HG03457 (cell line): ENCODE measurements at regions not wholly inside any gene's neighbourhood (a gene's known extent, or its start where the extent isn't known, plus 50 kb on each side); places are given as distances from the start of the nearest gene placed in this dataset.
"Not testable (repeated sequence)": the region's sequence is repeated elsewhere in the genome, so short reads cannot be mapped to it uniquely, and the experiment has no call there.

Experiments used
- ATAC-seq: cut with Tn5 transposase; IDR thresholded peaks from one replicate; pipeline ENCODE4 v1.9.1; 2021; ENCODE audit warnings: moderate number of reproducible peaks; ENCODE audit not compliant: unreplicated experiment

GRCh38 chr3:18562364-18563154, 137.4 kb upstream of the SATB1 start:
- ATAC-seq: no peak

GRCh38 chr3:18559331-18559842, 134.2 kb upstream of the SATB1 start:
- ATAC-seq: peak; percentile 36

GRCh38 chr3:18558507-18558906, 133.4 kb upstream of the SATB1 start:
- ATAC-seq: no peak

- no peak for ATAC-seq
Observed at GRCh38 chr3:18557216-18557615, 132.1 kb upstream of the SATB1 start.

- peak; percentile 87 for ATAC-seq
Observed at GRCh38 chr3:18556503-18557135, 131.5 kb upstream of the SATB1 start.

GRCh38 chr3:18556001-18556408, 130.9 kb upstream of the SATB1 start:
- peak; percentile 23 for ATAC-seq

- ATAC-seq: not testable (repeated sequence)
Observed at GRCh38 chr3:18552579-18553105, 127.5 kb upstream of the SATB1 start.

GRCh38 chr3:18546632-18547031, 121.5 kb upstream of the SATB1 start:
- no peak for ATAC-seq

- ATAC-seq: no peak
Observed at GRCh38 chr3:18544146-18544545, 119.0 kb upstream of the SATB1 start.

GRCh38 chr3:18538463-18539230, 113.5 kb upstream of the SATB1 start:
- ATAC-seq: no peak

- ATAC-seq: no peak
Observed at GRCh38 chr3:18533039-18533438, 107.9 kb upstream of the SATB1 start.

GRCh38 chr3:18531662-18532061, 106.5 kb upstream of the SATB1 start:
- ATAC-seq: peak; percentile 94

- no peak for ATAC-seq
Observed at GRCh38 chr3:18529631-18530030, 104.5 kb upstream of the SATB1 start.

GRCh38 chr3:18527691-18528090, 102.6 kb upstream of the SATB1 start:
- no peak for ATAC-seq

- no peak for ATAC-seq
Observed at GRCh38 chr3:18526667-18527066, 101.5 kb upstream of the SATB1 start.

GRCh38 chr3:18516170-18516569, 91.0 kb upstream of the SATB1 start:
- ATAC-seq: not testable (repeated sequence)

GRCh38 chr3:18513091-18513490, 88.0 kb upstream of the SATB1 start:
- no peak for ATAC-seq

GRCh38 chr3:18512007-18512406, 86.9 kb upstream of the SATB1 start:
- no peak for ATAC-seq

GRCh38 chr3:18510947-18511346, 85.8 kb upstream of the SATB1 start:
- no peak for ATAC-seq

- no peak for ATAC-seq
Observed at GRCh38 chr3:18507333-18507732, 82.2 kb upstream of the SATB1 start.

- no peak for ATAC-seq
Observed at GRCh38 chr3:18505056-18505455, 79.9 kb upstream of the SATB1 start.
